22Rv1 (cell line): ENCODE measurements at regions not wholly inside any gene's neighbourhood (a gene's known extent, or its start where the extent isn't known, plus 50 kb on each side); places are given as distances from the start of the nearest gene placed in this dataset.

Source experiments
- CTCF ChIP-seq: fragments of 450-650 bp; IDR thresholded peaks from 2 replicates; pipeline ENCODE4 v1.5.1; 2017; ENCODE audit warnings: mild to moderate bottlenecking
- ZFX ChIP-seq: fragments of 450-650 bp; IDR thresholded peaks from 2 replicates; pipeline ENCODE4 v1.6.1; 2017; ENCODE audit warnings: antibody characterized with exemption, borderline replicate concordance

GRCh38 chr2:137879121-137879520, 85.2 kb upstream of the HNMT start:
- TF ChIP-seq CTCF, result no peak
- no peak for TF ChIP-seq ZFX
